Pancreas (tissue), 10 donors: ENCODE measurements at regions not wholly inside any gene's neighbourhood (a gene's known extent, or its start where the extent isn't known, plus 50 kb on each side); places are given as distances from the start of the nearest gene placed in this dataset.

ENCODE experiments used
- ATAC-seq, 4 donors: fragments of 200-7000 bp; cut with Tn5 transposase; one replicate each; pipeline versions ENCODE4 v1.8.0 to v1.9.1; 2020; ENCODE audit warnings: mild to moderate bottlenecking in 4 of 4, moderate library complexity in 4 of 4
- DNase-seq, 6 donors: peaks; one replicate each; pipeline ENCODE4 v3.0.0-alpha.2; 2020
- FAIRE-seq: peaks from 2 replicates; lab custom pipeline; 2012; peaks lifted over from hg19 to GRCh38; lab: Jason Lieb, UNC
- H3K27ac ChIP-seq, 4 donors: fragments of 200-600 bp; sonication (generic); 1 replicate in 3 of 4; 2 replicates in 1 of 4; pipeline versions ENCODE4 v1.5.0 to v1.8.0; 2020
- H3K27me3 ChIP-seq, 4 donors: fragments of 200-600 bp; one replicate each; pipeline ENCODE4 v1.8.0; 2021
- H3K36me3 ChIP-seq, 3 donors: fragments of 200-600 bp; sonication (generic) in 1 of 3; one replicate each; pipeline versions ENCODE4 v1.5.0 to v1.8.0; 2020 to 2021
- H3K4me1 ChIP-seq, 3 donors: fragments of 200-600 bp; one replicate each; pipeline ENCODE4 v1.8.0; 2021
- H3K4me3 ChIP-seq, 4 donors: fragments of 200-600 bp; sonication (generic) in 2 of 4; one replicate each; pipeline versions ENCODE4 v1.5.0 to v1.8.0; 2020 to 2021
- H3K9me3 ChIP-seq, 4 donors: fragments of 200-600 bp; one replicate each; pipeline ENCODE4 v1.8.0; 2021
- CTCF ChIP-seq, 4 donors: fragments of 200-600 bp; sonication (generic) in 3 of 4; IDR thresholded peaks; one replicate each; pipeline versions ENCODE4 v1.5.0 to v1.8.0; 2021; ENCODE audit warnings: antibody characterized with exemption in 4 of 4
- WGBS, 2 donors: extraction: QIAGEN DNeasy Blood & Tissue Kit; methylation state at CpG; one replicate each; pipeline ENCODE4 v1.1.7; 2013; 5-methylcytosine and 5-hydroxymethylcytosine counted together
- intact Hi-C, 3 donors: fragments of 100-400 bp; cut with DNase I; formaldehyde crosslinking; loops; one replicate each; pipeline versions ENCODE4 v1.11.1 to v1.14.2; 2022
- donor health status: healthy with polysubstance abuse.
- donor health status: DM: no; HTN: no; CAD: no; lungs with moderate emphysema.
- donor health status: DM: no; HTN: no; CAD: no.
- donor health status: control.
- donor health status: control.
- donor health status: Bipolar disorder and iron deficiency.
- donor health status: DM: yes; HTN: yes; CAD: no.
- donor health status: DM: no; HTN: no; CAD: no.
- donor health status: DM: no; HTN: no; CAD: no.
- donor health status: DM: yes; HTN: yes; CAD: no.

DNA sequence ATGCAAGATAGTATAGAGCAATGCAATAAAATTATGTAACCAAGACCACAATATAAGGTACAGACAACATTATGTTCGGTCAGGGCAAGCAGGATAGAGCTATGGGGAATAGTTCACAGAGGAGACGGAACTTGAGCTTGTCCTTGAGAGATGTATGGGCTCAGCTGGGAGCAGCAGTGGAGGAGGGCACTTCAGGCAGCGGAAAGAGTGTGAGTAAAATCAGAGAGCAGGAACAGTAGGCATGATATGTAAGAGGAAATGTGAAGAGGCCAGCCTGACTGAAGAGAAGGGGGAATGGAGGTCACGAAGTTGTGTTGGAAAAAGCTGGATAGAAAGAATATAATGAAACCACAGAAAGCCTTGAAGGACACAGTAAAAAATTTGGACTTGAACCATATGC, 217.2 kb upstream of the NOCT start:
- Histone ChIP-seq H3K27ac (no peak overlapping the region), H3K4me3 (no peak overlapping the region), H3K9me3 (no peaks in the 10 kb centered on the region), H3K4me1 (no peaks in the 10 kb centered on the region), H3K27me3 (peaks cover 0 to 9% (median 0%) of the 10 kb centered on the region in 4 donors), H3K36me3 (no peaks in the 10 kb centered on the region)
- ATAC-seq (no peak), FAIRE-seq (no peak), DNase-seq (no peak)
- intact Hi-C loops: no loop called here
- TF ChIP-seq CTCF (IDR thresholded peaks at IDR 0.05): no peak
- 53 to 69% methylated on average over 4 of the region's 4 CpGs for WGBS, 2 donors

DNA sequence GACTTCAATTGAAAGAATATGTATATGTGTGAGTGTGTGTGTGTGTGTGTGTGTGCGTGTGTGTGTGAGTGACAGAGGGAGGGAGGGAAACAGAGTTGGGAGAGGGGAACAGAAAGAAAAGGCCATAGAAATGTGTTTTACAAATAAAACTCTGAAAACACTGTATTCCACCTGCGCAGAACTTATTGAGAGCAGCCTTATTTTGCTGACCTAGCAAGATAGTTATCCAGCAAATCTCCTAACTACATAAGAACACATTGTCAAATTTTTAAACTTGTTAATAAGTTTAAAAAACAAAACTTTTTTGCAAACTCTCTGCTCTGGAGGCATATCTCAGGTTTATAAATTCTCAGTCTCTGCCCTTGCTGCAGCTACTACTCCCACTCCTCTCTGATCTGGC, 217.9 kb upstream of the NOCT start:
- no peak overlapping the region for H3K4me3 ChIP-seq
- H3K9me3 ChIP-seq: no peaks in the 10 kb centered on the region
- peaks cover 0 to 9% (median 0%) of the 10 kb centered on the region in 4 donors for H3K27me3 ChIP-seq
- no peak for TF ChIP-seq CTCF (IDR thresholded peaks at IDR 0.05)
- H3K27ac ChIP-seq: no peak overlapping the region
- WGBS, 2 donors: 83 to 85% methylated on average over 2 of the region's 2 CpGs
- FAIRE-seq (no peak), DNase-seq (no peak), ATAC-seq (no peak)
- no peaks in the 10 kb centered on the region for H3K4me1 ChIP-seq
- intact Hi-C loops: no loop called here
- no peaks in the 10 kb centered on the region for H3K36me3 ChIP-seq

GRCh38 chr4:138796761-138797160, 218.8 kb upstream of the NOCT start:
- no peak for TF ChIP-seq CTCF (IDR thresholded peaks at IDR 0.05)
- H3K4me3 ChIP-seq: no peak overlapping the region
- H3K36me3 ChIP-seq: no peaks in the 10 kb centered on the region
- peaks cover 0 to 9% (median 0%) of the 10 kb centered on the region in 4 donors for H3K27me3 ChIP-seq
- intact Hi-C loops: no loop called here
- H3K9me3 ChIP-seq: no peaks in the 10 kb centered on the region
- FAIRE-seq: no peak
- H3K4me1 ChIP-seq: no peaks in the 10 kb centered on the region
- 78 to 88% methylated on average over 11 of the region's 11 CpGs for WGBS, 2 donors
- H3K27ac ChIP-seq: no peak overlapping the region
- DNase-seq: no peak
- ATAC-seq: no peak

DNA sequence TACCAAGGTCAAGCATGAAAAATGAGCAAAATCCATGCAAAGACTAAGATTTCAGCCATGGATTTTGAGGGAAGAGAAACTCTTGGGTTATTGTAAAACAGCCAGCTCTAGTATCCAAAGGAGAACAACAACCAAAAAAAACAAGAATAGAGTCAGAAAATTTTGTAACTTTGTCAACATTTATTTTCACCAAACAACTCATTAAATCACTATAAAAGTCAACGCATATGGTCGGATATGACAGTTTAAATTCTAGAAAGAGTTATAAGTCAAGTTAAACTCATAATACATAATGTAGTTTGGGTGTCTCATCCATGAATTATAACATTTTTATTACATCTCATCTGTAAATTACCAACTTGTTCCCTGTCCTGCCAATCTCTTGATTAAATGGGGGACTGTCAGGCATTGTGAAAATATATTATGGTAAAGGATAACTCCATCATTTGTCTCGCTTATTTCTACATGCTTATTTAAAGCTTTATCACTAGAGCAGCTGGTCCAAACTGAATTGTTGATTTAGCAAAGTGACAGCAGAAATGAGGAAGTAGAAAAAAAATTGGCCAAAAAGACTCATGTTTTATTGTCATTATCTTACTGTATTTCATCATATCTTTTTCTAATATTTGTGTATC, 224.8 kb upstream of the NOCT start:
- FAIRE-seq: no peak
- Histone ChIP-seq H3K36me3 (no peaks in the 10 kb centered on the region), H3K27me3 (no peaks in the 10 kb centered on the region), H3K4me1 (no peaks in the 10 kb centered on the region), H3K4me3 (no peak overlapping the region), H3K9me3 (no peaks in the 10 kb centered on the region), H3K27ac (no peak overlapping the region)
- no peak for ATAC-seq
- intact Hi-C loops: no loop called here
- TF ChIP-seq CTCF (IDR thresholded peaks at IDR 0.05): no peak
- DNase-seq: no peak
- WGBS, 2 donors: 61 to 64% methylated on average over 3 of the region's 3 CpGs

DNA sequence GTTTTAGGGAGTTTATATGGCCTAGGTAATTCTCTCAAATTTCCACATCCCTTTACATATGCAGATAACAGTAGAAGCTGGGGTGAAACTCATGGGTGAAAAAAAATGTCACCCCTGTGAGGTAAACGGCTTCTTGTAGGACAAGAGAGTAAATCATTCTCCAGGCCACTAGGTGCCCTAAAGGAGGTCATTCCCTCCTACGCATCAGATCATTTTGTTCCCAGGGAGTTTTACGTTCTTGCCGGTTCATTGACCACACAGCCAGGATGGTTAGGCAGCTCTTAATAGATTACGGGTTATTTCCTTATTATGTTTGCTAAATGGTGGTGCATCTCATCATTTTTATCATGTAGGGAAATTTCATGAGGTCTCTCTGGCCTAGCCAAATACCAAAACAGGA, 225.8 kb upstream of the NOCT start:
- no peaks in the 10 kb centered on the region for H3K36me3 ChIP-seq
- no peaks in the 10 kb centered on the region for H3K27me3 ChIP-seq
- FAIRE-seq (no peak), ATAC-seq (peak in 1 of 4 donors; percentile 39), DNase-seq (no peak)
- no peaks in the 10 kb centered on the region for H3K4me1 ChIP-seq
- intact Hi-C loops: no loop called here
- no peak for TF ChIP-seq CTCF (IDR thresholded peaks at IDR 0.05)
- H3K4me3 ChIP-seq: no peak overlapping the region
- WGBS, 2 donors: 75 to 76% methylated on average over 5 of the region's 5 CpGs
- H3K27ac ChIP-seq: no peak overlapping the region
- no peaks in the 10 kb centered on the region for H3K9me3 ChIP-seq
